GM06990 (cell line): ENCODE measurements at regions not wholly inside any gene's neighbourhood (a gene's known extent, or its start where the extent isn't known, plus 50 kb on each side); places are given as distances from the start of the nearest gene placed in this dataset.

Source experiments
- DNase-seq: peaks from one replicate; pipeline ENCODE4 v3.0.0-alpha.2; 2011; ENCODE audit not compliant: insufficient read length; ENCODE audit errors: extremely low read depth
- H3K27me3 ChIP-seq: replicated peaks from 2 replicates; pipeline ENCODE4 v1.6.0; 2011; ENCODE audit warnings: low read length; ENCODE audit not compliant: control insufficient read depth, insufficient read depth
- H3K36me3 ChIP-seq: 2 replicates; pipeline ENCODE4 v1.5.1; 2011; ENCODE audit warnings: low read length; ENCODE audit not compliant: control insufficient read depth, insufficient read depth
- H3K4me3 ChIP-seq: replicated peaks from 2 replicates; pipeline ENCODE4 v1.5.1; 2011; ENCODE audit warnings: low read depth, mild to moderate bottlenecking, control low read depth, low read length
- CTCF ChIP-seq: IDR thresholded peaks from 2 replicates; pipeline ENCODE4 v1.5.1; 2011; ENCODE audit warnings: low read length, control low read depth, mild to moderate bottlenecking, inconsistent platforms; ENCODE audit not compliant: insufficient read depth, poor library complexity, severe bottlenecking

- Histone ChIP-seq H3K36me3 (no peaks in the 10 kb centered on the region), H3K4me3 (no peak overlapping the region), H3K27me3 (no peaks in the 10 kb centered on the region)
- no peak for DNase-seq
- TF ChIP-seq CTCF = no peak
These were observed 153.1 kb upstream of the VCX start for GRCh38 chrX:7689791-7690412.

GRCh38 chrX:7680181-7680580, 162.8 kb upstream of the VCX start:
- no peak for DNase-seq
- TF ChIP-seq CTCF = no peak
- no peaks in the 10 kb centered on the region for H3K27me3 ChIP-seq
- no peaks in the 10 kb centered on the region for H3K36me3 ChIP-seq
- H3K4me3 ChIP-seq = no peak overlapping the region

- no peak for TF ChIP-seq CTCF
- Histone ChIP-seq H3K36me3 (no peaks in the 10 kb centered on the region), H3K4me3 (no peak overlapping the region), H3K27me3 (no peaks in the 10 kb centered on the region)
- DNase-seq = no peak
These were observed 188.7 kb upstream of the VCX start for GRCh38 chrX:7654316-7654715.

- Histone ChIP-seq H3K4me3 (no peak overlapping the region), H3K36me3 (no peaks in the 10 kb centered on the region), H3K27me3 (no peaks in the 10 kb centered on the region)
- DNase-seq = no peak
- TF ChIP-seq CTCF = no peak
These were observed 195.1 kb upstream of the VCX start for GRCh38 chrX:7647831-7648230.

GRCh38 chrX:7641141-7641540, 201.8 kb upstream of the VCX start:
- no peak for TF ChIP-seq CTCF
- Histone ChIP-seq H3K4me3 (no peak overlapping the region), H3K27me3 (no peaks in the 10 kb centered on the region), H3K36me3 (no peaks in the 10 kb centered on the region)
- DNase-seq = no peak

GRCh38 chrX:7640392-7640791, 202.6 kb upstream of the VCX start:
- H3K27me3 ChIP-seq = no peaks in the 10 kb centered on the region
- no peak for DNase-seq
- no peak overlapping the region for H3K4me3 ChIP-seq
- H3K36me3 ChIP-seq = no peaks in the 10 kb centered on the region
- no peak for TF ChIP-seq CTCF
